ENCODE measurements at regions not wholly inside any gene's neighbourhood (a gene's known extent, or its start where the extent isn't known, plus 50 kb on each side); places are given as distances from the start of the nearest gene placed in this dataset.

- TF ChIP-seq ETS1 (IDR thresholded peaks at IDR 0.05) (no peak), ZNF462 (CRISPR knock-in tag; IDR thresholded peaks at IDR 0.05) (no peak), EZH2 (IDR thresholded peaks at IDR 0.05; ENCODE audit: low read depth, unreplicated experiment) (no peak), CTCF (conservative IDR thresholded peaks at IDR 0.05; ENCODE audit: low read depth in 2 of 2) (no peak), ZNF331 (CRISPR knock-in tag; IDR thresholded peaks at IDR 0.05; ENCODE audit: low read depth) (no peak)
- H3K79me2 ChIP-seq (replicated peaks; ENCODE audit: insufficient read depth) = no peaks in the 10 kb centered on the region
- DNase-seq (ENCODE audit: low spot score) (no peak), ATAC-seq (no peak)
- no peak overlapping the region for H3K4me3 ChIP-seq
- H3K36me3 ChIP-seq (ENCODE audit: insufficient read depth) = no peaks in the 10 kb centered on the region
- peaks cover 10% of the 10 kb centered on the region for H3K4me1 Mint-ChIP-seq
- 0 out of 2 replicates have a peak, but pooled peaks cover 6% of the 10 kb centered on the region for H3K9me2 ChIP-seq (ENCODE audit: insufficient read depth)
- peaks cover 15% of the 10 kb centered on the region for H3K36me3 Mint-ChIP-seq (ENCODE audit: low read depth)
- H3K27ac Mint-ChIP-seq = no peak overlapping the region
- no peaks in the 10 kb centered on the region for H3K4me1 ChIP-seq (ENCODE audit: insufficient read depth)
- H3K9me3 Mint-ChIP-seq = peaks cover 16% of the 10 kb centered on the region
- H2AFZ ChIP-seq = no peak overlapping the region
- peaks cover 8% of the 10 kb centered on the region for H3K27me3 Mint-ChIP-seq (ENCODE audit: insufficient read depth, low read depth, poor library complexity)
- H3K27ac ChIP-seq (ENCODE audit: low read depth) = no peak overlapping the region
- no peak overlapping the region for H3K4me2 ChIP-seq
- H3K27me3 ChIP-seq (ENCODE audit: insufficient read depth) = no peaks in the 10 kb centered on the region
- no peaks in the 10 kb centered on the region for H4K20me1 ChIP-seq (replicated peaks; ENCODE audit: insufficient read depth)
- H3K4me3 Mint-ChIP-seq = no peak overlapping the region
- no peaks in the 10 kb centered on the region for H3F3A ChIP-seq (replicated peaks; ENCODE audit: low read depth)
Measured at GRCh38 chr6:167669553-167669849, 157.2 kb upstream of the AFDN start.
